Aorta (tissue), 5 donors: ENCODE measurements at regions not wholly inside any gene's neighbourhood (a gene's known extent, or its start where the extent isn't known, plus 50 kb on each side); places are given as distances from the start of the nearest gene placed in this dataset.

Experiments
- ATAC-seq: fragments of 200-7000 bp; cut with Tn5 transposase; one replicate; pipeline ENCODE4 v1.9.1; 2022; ENCODE audit warnings: moderate library complexity; ENCODE audit not compliant: low FRiP score
- DNase-seq, 2 donors: peaks; one replicate each; pipeline ENCODE4 v3.0.0-alpha.2; 2020
- H3K27ac ChIP-seq, 2 donors: one replicate each; pipeline ENCODE4 v1.5.1; 2013; ENCODE audit warnings: low read length in 2 of 2, mild to moderate bottlenecking in 2 of 2, moderate library complexity in 2 of 2, control low read depth in 1 of 2, inconsistent platforms in 1 of 2, low read depth in 1 of 2
- H3K27me3 ChIP-seq, 2 donors: one replicate each; pipeline ENCODE4 v1.6.1; 2013; ENCODE audit warnings: control low read depth in 1 of 2, low read length in 1 of 2, mild to moderate bottlenecking in 1 of 2, moderate library complexity in 1 of 2; ENCODE audit not compliant: insufficient read depth in 2 of 2, control insufficient read depth in 1 of 2
- H3K36me3 ChIP-seq, 2 donors: one replicate each; pipeline ENCODE4 v1.6.1; 2013; ENCODE audit warnings: control low read depth in 1 of 2, low read length in 1 of 2, mild to moderate bottlenecking in 1 of 2; ENCODE audit not compliant: insufficient read depth in 2 of 2, control insufficient read depth in 1 of 2
- H3K4me1 ChIP-seq, 2 donors: one replicate each; pipeline ENCODE4 v1.6.1; 2013; ENCODE audit warnings: low read length in 2 of 2, control low read depth in 1 of 2, mild to moderate bottlenecking in 1 of 2, moderate library complexity in 1 of 2; ENCODE audit not compliant: insufficient read depth in 2 of 2, control insufficient read depth in 1 of 2
- H3K4me3 ChIP-seq, 2 donors: one replicate each; pipeline ENCODE4 v1.5.1; 2013; ENCODE audit warnings: low read length in 2 of 2, control low read depth in 1 of 2, mild to moderate bottlenecking in 1 of 2
- H3K9me3 ChIP-seq: one replicate; pipeline ENCODE4 v1.6.1; 2013; ENCODE audit warnings: mild to moderate bottlenecking, low read length; ENCODE audit not compliant: control insufficient read depth
- WGBS, 2 donors: extraction: QIAGEN DNeasy Blood & Tissue Kit; methylation state at CpG; one replicate each; pipeline ENCODE4 v1.1.7; 2013; 5-methylcytosine and 5-hydroxymethylcytosine counted together
- intact Hi-C, 2 donors: fragments of 100-400 bp; cut with DNase I; formaldehyde crosslinking; loops; one replicate each; pipeline versions ENCODE4 v1.14.2 to v1.15.0; 2022
- donor health status: healthy with polysubstance abuse.
- donor health status: Bipolar disorder and iron deficiency.
- donor health status: DM: no; HTN: no; CAD: no.
- donor health status: DM: no; HTN: no; CAD: no.
- donor health status: DM: yes; HTN: yes; CAD: no.

- WGBS, 2 donors = 93 to 95% methylated on average over 3 of the region's 3 CpGs
- ATAC-seq (no peak), DNase-seq (no peak)
- Histone ChIP-seq H3K27me3 (no peaks in the 10 kb centered on the region), H3K36me3 (no peaks in the 10 kb centered on the region), H3K27ac (no peak overlapping the region), H3K9me3 (no peaks in the 10 kb centered on the region), H3K4me1 (no peaks in the 10 kb centered on the region), H3K4me3 (no peak overlapping the region)
- intact Hi-C loops = no loop called here
These were observed 383.0 kb upstream of the JARID2 start for GRCh38 chr6:14862845-14863244.

GRCh38 chr6:14863902-14864850, 381.7 kb upstream of the JARID2 start:
- Histone ChIP-seq H3K27ac (no peak overlapping the region), H3K27me3 (no peaks in the 10 kb centered on the region), H3K4me1 (no peaks in the 10 kb centered on the region), H3K4me3 (no peak overlapping the region), H3K36me3 (no peaks in the 10 kb centered on the region), H3K9me3 (no peaks in the 10 kb centered on the region)
- WGBS, 2 donors = 54 to 64% methylated on average over 14 of the region's 14 CpGs
- ATAC-seq = no peak
- DNase-seq = no peak
- intact Hi-C loops = no loop called here

DNA sequence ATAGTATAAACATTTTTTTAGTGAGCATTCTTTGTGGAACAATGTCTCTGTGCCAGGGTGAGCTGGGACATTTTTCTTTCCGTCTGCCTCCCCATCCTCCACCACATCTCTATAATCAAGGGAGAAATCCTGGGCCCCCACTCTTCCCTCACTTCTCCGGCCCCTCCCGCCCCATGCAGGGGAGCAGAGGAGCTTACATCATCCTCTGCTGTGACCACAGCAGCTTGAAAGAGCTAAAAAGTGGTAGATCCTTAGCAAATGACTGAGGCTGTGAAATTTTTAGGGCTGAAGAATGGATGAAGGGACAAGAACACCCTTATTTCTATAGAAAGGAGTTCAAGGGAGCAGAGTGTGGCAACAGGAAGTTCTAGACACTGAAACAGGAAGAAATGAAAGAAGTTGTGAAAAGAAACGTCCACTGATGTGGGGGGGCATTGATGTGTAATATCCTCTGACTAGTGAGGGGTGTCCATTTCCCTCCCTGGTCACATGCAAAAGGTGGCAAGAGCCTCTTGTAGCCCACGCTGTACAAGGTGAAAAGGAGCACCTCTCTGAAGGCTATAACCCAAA, 380.3 kb upstream of the JARID2 start:
- no peak for ATAC-seq
- H3K36me3 ChIP-seq = no peaks in the 10 kb centered on the region
- intact Hi-C loops = no loop called here
- DNase-seq = no peak
- H3K27ac ChIP-seq = no peak overlapping the region
- H3K9me3 ChIP-seq = no peaks in the 10 kb centered on the region
- no peaks in the 10 kb centered on the region for H3K27me3 ChIP-seq
- 48 to 52% methylated on average over 5 of the region's 5 CpGs for WGBS, 2 donors
- H3K4me3 ChIP-seq = no peak overlapping the region
- H3K4me1 ChIP-seq = no peaks in the 10 kb centered on the region

DNA sequence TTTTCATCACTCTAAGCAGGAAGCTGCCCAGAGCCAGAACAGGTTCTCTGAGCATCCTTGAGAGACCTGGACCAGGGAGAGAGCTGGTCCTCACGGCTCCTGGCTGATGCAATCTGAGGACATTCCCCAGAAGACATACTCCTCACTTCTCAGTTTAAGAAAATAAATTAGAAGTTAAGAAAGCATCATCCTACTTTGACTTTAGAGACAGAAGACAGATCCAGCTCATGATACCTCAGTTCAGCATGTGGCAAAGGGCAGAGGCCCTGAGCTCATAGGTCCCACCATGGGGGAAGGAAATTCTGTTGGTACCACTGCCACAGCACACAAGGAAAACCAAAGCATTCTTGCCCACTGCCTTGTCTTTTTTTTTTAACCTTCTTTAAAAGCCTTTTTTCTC, 378.1 kb upstream of the JARID2 start:
- WGBS, 2 donors = 89 to 97% methylated on average over 1 of the region's 1 CpG
- Histone ChIP-seq H3K27ac (no peak overlapping the region), H3K9me3 (no peaks in the 10 kb centered on the region), H3K27me3 (no peaks in the 10 kb centered on the region), H3K4me3 (no peak overlapping the region), H3K4me1 (no peaks in the 10 kb centered on the region), H3K36me3 (no peaks in the 10 kb centered on the region)
- ATAC-seq (no peak), DNase-seq (no peak)
- intact Hi-C loops = no loop called here

- H3K4me1 ChIP-seq = no peaks in the 10 kb centered on the region
- intact Hi-C loops = no loop called here
- H3K36me3 ChIP-seq = no peaks in the 10 kb centered on the region
- ATAC-seq (no peak), DNase-seq (no peak)
- no peaks in the 10 kb centered on the region for H3K27me3 ChIP-seq
- no peak overlapping the region for H3K4me3 ChIP-seq
- H3K27ac ChIP-seq = no peak overlapping the region
- H3K9me3 ChIP-seq = no peaks in the 10 kb centered on the region
- WGBS, 2 donors = 94 to 97% methylated on average over 5 of the region's 5 CpGs
These were observed 374.6 kb upstream of the JARID2 start for GRCh38 chr6:14871221-14871620.

- H3K27me3 ChIP-seq = no peaks in the 10 kb centered on the region
- WGBS, 2 donors = 92 to 93% methylated on average over 2 of the region's 2 CpGs
- ATAC-seq = no peak
- H3K4me3 ChIP-seq = no peak overlapping the region
- H3K9me3 ChIP-seq = no peaks in the 10 kb centered on the region
- intact Hi-C loops = no loop called here
- H3K27ac ChIP-seq = no peak overlapping the region
- no peaks in the 10 kb centered on the region for H3K36me3 ChIP-seq
- no peaks in the 10 kb centered on the region for H3K4me1 ChIP-seq
- DNase-seq = no peak
These were observed 372.8 kb upstream of the JARID2 start for GRCh38 chr6:14873101-14873500.

- 80 to 81% methylated on average over 3 of the region's 3 CpGs for WGBS, 2 donors
- Histone ChIP-seq H3K4me1 (no peaks in the 10 kb centered on the region), H3K4me3 (no peak overlapping the region), H3K36me3 (no peaks in the 10 kb centered on the region), H3K9me3 (no peaks in the 10 kb centered on the region), H3K27me3 (no peaks in the 10 kb centered on the region), H3K27ac (no peak overlapping the region)
- ATAC-seq (no peak), DNase-seq (no peak)
- intact Hi-C loops = no loop called here
These were observed 372.0 kb upstream of the JARID2 start for GRCh38 chr6:14873781-14874441.

DNA sequence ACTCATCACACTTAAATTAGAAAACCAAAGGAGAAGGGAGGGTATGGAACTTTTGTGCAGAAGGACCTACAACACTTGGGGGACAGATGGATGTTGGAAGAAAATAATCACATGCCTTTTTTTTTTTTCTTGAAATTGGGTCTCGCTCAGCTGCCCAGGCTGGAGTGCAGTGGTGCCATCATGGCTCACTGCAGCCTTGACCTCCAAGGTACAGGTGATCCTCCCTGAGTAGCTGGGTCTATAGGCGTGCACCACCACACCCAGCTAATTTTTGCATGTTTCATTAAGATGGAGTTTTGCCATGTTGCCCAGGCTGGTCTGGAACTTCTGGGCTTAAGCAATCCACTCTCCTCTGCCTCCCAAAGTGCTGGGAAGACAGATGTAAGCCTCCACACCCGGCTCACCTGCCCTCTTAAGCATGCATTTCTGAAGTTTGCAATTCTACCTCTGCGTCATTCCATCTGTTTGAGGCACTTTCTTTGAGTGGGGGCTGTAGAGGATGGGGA, 370.8 kb upstream of the JARID2 start:
- WGBS, 2 donors = 96 to 98% methylated on average over 4 of the region's 4 CpGs
- Histone ChIP-seq H3K4me1 (no peaks in the 10 kb centered on the region), H3K27me3 (no peaks in the 10 kb centered on the region), H3K9me3 (no peaks in the 10 kb centered on the region), H3K4me3 (no peak overlapping the region), H3K36me3 (no peaks in the 10 kb centered on the region), H3K27ac (no peak overlapping the region)
- ATAC-seq (no peak), DNase-seq (no peak)
- intact Hi-C loops = no loop called here
